ENCODE measurements at regions not wholly inside any gene's neighbourhood (a gene's known extent, or its start where the extent isn't known, plus 50 kb on each side); places are given as distances from the start of the nearest gene placed in this dataset.

GRCh38 chr7:36080843-36081242 is 72.2 kb upstream of the EEPD1 start:
- Histone ChIP-seq H3K4me3 (no peak overlapping the region), H3K27me3 (no peaks in the 10 kb centered on the region), H3K4me1 (no peaks in the 10 kb centered on the region), H3K27ac (no peak overlapping the region), H3K9me3 (no peaks in the 10 kb centered on the region), H3K36me3 (no peaks in the 10 kb centered on the region)
- TF ChIP-seq POLR2A (IDR thresholded peaks at IDR 0.05): no peak
- TF ChIP-seq, protein P1, sequence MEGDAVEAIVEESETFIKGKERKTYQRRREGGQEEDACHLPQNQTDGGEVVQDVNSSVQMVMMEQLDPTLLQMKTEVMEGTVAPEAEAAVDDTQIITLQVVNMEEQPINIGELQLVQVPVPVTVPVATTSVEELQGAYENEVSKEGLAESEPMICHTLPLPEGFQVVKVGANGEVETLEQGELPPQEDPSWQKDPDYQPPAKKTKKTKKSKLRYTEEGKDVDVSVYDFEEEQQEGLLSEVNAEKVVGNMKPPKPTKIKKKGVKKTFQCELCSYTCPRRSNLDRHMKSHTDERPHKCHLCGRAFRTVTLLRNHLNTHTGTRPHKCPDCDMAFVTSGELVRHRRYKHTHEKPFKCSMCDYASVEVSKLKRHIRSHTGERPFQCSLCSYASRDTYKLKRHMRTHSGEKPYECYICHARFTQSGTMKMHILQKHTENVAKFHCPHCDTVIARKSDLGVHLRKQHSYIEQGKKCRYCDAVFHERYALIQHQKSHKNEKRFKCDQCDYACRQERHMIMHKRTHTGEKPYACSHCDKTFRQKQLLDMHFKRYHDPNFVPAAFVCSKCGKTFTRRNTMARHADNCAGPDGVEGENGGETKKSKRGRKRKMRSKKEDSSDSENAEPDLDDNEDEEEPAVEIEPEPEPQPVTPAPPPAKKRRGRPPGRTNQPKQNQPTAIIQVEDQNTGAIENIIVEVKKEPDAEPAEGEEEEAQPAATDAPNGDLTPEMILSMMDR (IDR thresholded peaks at IDR 0.05): no peak
- peak in 2 of 3 donors; percentile 63 to 75 for DNase-seq

DNA sequence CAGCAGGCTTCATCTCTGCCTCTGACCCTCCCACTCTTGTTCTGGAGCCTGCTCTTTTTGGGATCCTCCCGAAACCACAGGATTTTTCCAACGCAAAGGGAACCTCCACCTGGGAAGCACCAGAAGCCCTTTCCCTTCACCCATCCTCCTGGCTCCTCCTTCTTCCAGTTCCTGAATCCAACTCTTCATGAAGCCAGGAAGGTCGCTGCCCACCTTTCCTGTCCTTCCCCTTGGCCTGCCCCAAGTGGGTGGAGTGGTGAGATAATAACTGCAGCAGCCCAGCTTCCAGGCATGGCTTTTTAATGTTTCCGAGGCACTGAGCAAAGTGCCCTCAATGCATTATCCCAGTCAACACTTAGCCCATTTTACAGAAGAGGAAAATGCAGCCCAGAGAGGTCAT is 70.8 kb upstream of the EEPD1 start:
- Histone ChIP-seq H3K36me3 (no peaks in the 10 kb centered on the region), H3K9me3 (no peaks in the 10 kb centered on the region), H3K4me3 (no peak overlapping the region), H3K27me3 (no peaks in the 10 kb centered on the region), H3K4me1 (no peaks in the 10 kb centered on the region), H3K27ac (no peak overlapping the region)
- no peak for TF ChIP-seq POLR2A (IDR thresholded peaks at IDR 0.05)
- TF ChIP-seq, protein P1 (IDR thresholded peaks at IDR 0.05): no peak
- no peak for DNase-seq

DNA sequence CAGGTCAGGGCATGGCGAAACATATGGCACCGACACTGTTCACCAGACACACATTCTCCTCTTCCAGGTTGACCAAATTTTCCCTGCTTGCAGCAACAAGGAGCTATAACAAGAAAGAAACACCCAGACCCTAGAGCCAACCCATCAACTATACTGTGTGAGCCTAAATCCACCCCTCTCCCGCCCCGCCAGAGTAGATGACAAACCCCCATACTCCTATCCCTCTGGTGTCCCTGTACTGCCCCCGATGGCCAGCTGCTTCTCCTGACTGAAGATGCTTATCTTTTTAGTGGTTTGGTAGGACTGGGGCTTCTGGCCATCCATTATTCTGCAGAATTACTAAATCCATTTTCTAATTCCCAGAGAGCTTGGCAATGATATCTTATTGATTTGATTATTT is 70.1 kb upstream of the EEPD1 start:
- no peak for DNase-seq
- H3K27ac ChIP-seq: no peak overlapping the region
- no peaks in the 10 kb centered on the region for H3K4me1 ChIP-seq
- TF ChIP-seq POLR2A (IDR thresholded peaks at IDR 0.05): no peak
- TF ChIP-seq, protein P1 (IDR thresholded peaks at IDR 0.05): no peak
- no peaks in the 10 kb centered on the region for H3K27me3 ChIP-seq
- no peaks in the 10 kb centered on the region for H3K36me3 ChIP-seq
- no peak overlapping the region for H3K4me3 ChIP-seq
- no peaks in the 10 kb centered on the region for H3K9me3 ChIP-seq

DNA sequence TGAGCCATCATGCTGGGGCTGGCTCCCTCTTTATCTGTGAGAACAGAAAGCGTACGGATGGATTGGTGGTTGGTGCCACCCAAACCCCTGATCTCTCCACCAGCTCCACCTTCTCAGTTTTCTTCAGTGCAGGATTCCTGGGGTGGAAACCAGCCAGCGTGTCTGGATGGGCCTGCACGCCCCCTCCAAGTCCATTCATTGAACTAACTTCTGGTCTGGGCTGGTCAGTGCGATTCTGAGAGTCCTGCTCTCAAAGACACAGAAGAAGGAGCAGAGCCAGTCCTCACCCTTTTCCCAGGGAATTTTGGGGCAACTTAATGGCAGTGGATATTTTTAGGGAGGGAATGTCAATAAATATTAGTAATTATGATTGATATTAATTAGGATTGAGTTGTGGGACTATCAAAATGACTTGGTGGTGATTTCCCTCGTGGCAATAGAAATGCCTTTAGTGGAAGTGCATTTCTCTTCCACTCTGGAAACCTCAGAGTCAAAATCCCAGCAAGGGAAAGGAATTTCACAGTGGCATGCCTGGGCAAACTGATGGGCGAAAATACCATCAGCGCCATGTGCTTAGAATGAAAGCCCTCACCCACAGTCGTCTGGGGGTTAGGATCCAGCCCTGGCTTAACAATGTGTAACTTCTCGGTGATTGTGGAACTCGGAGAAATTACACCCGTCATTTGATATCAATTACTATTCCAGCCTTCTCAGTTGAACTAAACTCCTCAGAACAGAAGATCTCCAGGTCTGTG is 69.3 kb upstream of the EEPD1 start:
- H3K4me3 ChIP-seq: no peak overlapping the region
- H3K27ac ChIP-seq: no peak overlapping the region
- H3K36me3 ChIP-seq: no peaks in the 10 kb centered on the region
- TF ChIP-seq POLR2A (IDR thresholded peaks at IDR 0.05): no peak
- TF ChIP-seq, protein P1 (IDR thresholded peaks at IDR 0.05): no peak
- no peaks in the 10 kb centered on the region for H3K27me3 ChIP-seq
- H3K9me3 ChIP-seq: no peaks in the 10 kb centered on the region
- no peaks in the 10 kb centered on the region for H3K4me1 ChIP-seq
- no peak for DNase-seq

DNA sequence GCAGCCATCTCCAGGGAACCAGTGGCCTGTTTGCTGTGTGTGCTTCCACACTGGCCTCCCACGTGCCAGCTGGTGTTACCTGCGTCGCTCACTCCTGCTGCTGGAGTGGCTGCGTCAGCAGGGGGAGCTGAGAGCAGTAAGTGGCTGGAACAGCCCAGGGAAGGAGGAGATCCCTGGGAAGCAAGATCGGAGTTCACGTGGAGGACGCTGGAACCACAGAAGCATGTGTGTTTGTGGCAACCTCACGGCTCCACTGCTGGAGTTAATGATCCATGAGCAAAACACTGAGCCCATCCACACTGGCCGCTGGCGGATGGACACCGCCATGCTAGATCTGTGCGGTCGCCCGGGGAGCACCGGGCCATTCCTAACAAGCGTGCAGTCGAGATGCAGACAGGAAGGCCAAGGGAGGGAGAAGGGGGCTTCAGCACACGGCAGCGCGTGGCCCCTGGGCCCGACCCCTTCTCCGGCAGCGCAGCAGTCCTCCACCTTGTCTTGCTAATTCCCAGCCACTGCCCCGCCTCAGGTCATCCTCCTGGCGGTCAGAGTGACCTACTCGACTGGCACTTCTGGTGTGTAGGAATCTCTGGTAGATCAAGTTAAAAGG is 68.5 kb upstream of the EEPD1 start:
- Histone ChIP-seq H3K27ac (no peak overlapping the region), H3K9me3 (peaks cover 0 to 3% (median 0%) of the 10 kb centered on the region in 4 donors), H3K27me3 (no peaks in the 10 kb centered on the region), H3K36me3 (no peaks in the 10 kb centered on the region), H3K4me1 (no peaks in the 10 kb centered on the region), H3K4me3 (no peak overlapping the region)
- no peak for TF ChIP-seq POLR2A (IDR thresholded peaks at IDR 0.05)
- TF ChIP-seq, protein P1 (IDR thresholded peaks at IDR 0.05): peak in 3 of 6 experiments; percentile 63 to 80 (median 72)
- peak in 2 of 3 donors; percentile 81 to 84 for DNase-seq

Data from Peyer's patch (tissue), 4 donors.